ENCODE measurements at regions not wholly inside any gene's neighbourhood (a gene's known extent, or its start where the extent isn't known, plus 50 kb on each side); places are given as distances from the start of the nearest gene placed in this dataset.

DNA sequence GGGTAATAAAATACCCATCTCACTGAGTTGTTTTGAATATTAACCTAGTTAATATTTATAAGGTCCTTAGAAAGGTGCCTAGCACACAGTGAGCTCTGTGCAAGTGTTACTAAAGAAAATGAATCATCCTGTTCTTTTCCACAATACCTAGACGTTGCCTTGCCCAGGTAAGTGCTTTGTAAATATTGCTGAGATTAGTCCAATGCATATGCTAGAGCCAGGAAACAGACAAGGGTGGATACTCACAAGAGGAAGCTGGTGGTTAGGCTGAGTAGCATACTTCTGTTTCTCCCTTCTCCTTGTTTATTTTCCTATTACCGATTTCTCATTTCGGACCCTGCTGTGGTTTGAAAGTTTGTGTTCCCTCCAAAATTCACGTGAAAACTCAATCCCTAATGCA lies 58.1 kb upstream of the BARX2 start:
- H2AFZ ChIP-seq (replicated peaks; ENCODE audit: low read length, poor library complexity): no peak overlapping the region
- no peaks in the 10 kb centered on the region for H3K9me3 ChIP-seq (ENCODE audit: control insufficient read depth, insufficient read depth, low read length)
- H2BK20ac ChIP-seq (ENCODE audit: low read depth, low read length): no peak overlapping the region
- TF ChIP-seq RCOR1 (IDR thresholded peaks at IDR 0.05; ENCODE audit: insufficient replicate concordance, low read length): no peak
- no peak for TF ChIP-seq USF2 (IDR thresholded peaks at IDR 0.05; ENCODE audit: low read depth, low read length)
- TF ChIP-seq RAD21 (IDR thresholded peaks at IDR 0.05; ENCODE audit: low read length): no peak
- TF ChIP-seq CEBPB (IDR thresholded peaks at IDR 0.05; ENCODE audit: low read depth, low read length): no peak
- no peak for TF ChIP-seq CHD1 (IDR thresholded peaks at IDR 0.05; ENCODE audit: low read depth, low read length)
- no peak for TF ChIP-seq BHLHE40 (IDR thresholded peaks at IDR 0.05; ENCODE audit: low read depth, low read length)
- TF ChIP-seq MAZ (IDR thresholded peaks at IDR 0.05; ENCODE audit: borderline replicate concordance, low read depth, low read length): no peak
- no peak for TF ChIP-seq RFX5 (IDR thresholded peaks at IDR 0.05; ENCODE audit: low read depth, low read length)
- no peak for TF ChIP-seq NFE2L2 (IDR thresholded peaks at IDR 0.05; ENCODE audit: low read depth, low read length)
- no peak for TF ChIP-seq POLR2A (IDR thresholded peaks at IDR 0.05; ENCODE audit: low read depth, low read length)
- TF ChIP-seq MAFK (IDR thresholded peaks at IDR 0.05; ENCODE audit: low read depth, low read length): no peak
- TF ChIP-seq, protein P1, sequence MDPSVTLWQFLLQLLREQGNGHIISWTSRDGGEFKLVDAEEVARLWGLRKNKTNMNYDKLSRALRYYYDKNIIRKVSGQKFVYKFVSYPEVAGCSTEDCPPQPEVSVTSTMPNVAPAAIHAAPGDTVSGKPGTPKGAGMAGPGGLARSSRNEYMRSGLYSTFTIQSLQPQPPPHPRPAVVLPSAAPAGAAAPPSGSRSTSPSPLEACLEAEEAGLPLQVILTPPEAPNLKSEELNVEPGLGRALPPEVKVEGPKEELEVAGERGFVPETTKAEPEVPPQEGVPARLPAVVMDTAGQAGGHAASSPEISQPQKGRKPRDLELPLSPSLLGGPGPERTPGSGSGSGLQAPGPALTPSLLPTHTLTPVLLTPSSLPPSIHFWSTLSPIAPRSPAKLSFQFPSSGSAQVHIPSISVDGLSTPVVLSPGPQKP (IDR thresholded peaks at IDR 0.05; ENCODE audit: borderline replicate concordance, low read depth, low read length): no peak
- TF ChIP-seq SMC3 (IDR thresholded peaks at IDR 0.05; ENCODE audit: low read depth, low read length): no peak
- DNase-seq (no peak), ATAC-seq (ENCODE audit: low read depth) (no peak)
- intact Hi-C loops (cut with micrococcal nuclease) (no loop called here), in situ Hi-C loops (cut with MboI; ENCODE audit: low sequenced_read_pairs) (no loop called here), dilution Hi-C loops (cut with HindIII; ENCODE audit: low sequenced_read_pairs, unreplicated experiment) (no loop called here)
- no peak overlapping the region for H2BK5ac ChIP-seq (ENCODE audit: low read depth, low read length, poor library complexity, severe bottlenecking)
- no peak overlapping the region for H4K5ac ChIP-seq (ENCODE audit: low read depth, low read length)
- peaks cover 14% of the 10 kb centered on the region for H3K27me3 ChIP-seq (ENCODE audit: control insufficient read depth, insufficient read depth, low read length)
- no peaks in the 10 kb centered on the region for H3K9me1 ChIP-seq (ENCODE audit: insufficient read depth, low read length)
- H3K4ac ChIP-seq (ENCODE audit: low read depth, low read length): no peak overlapping the region
- H3K27ac ChIP-seq (ENCODE audit: insufficient read depth, low read length): no peak overlapping the region
- no peak overlapping the region for H2BK15ac ChIP-seq (ENCODE audit: low read depth, low read length)
- no peak overlapping the region for H3K4me2 ChIP-seq (ENCODE audit: low read depth, low read length)
- H3K23ac ChIP-seq (ENCODE audit: low read depth, low read length): no peak overlapping the region
- no peak overlapping the region for H2AK9ac ChIP-seq (replicated peaks; ENCODE audit: low read depth, low read length, poor library complexity)
- H3K4me1 ChIP-seq (ENCODE audit: control insufficient read depth, insufficient read depth, low read length): no peaks in the 10 kb centered on the region
- H3K56ac ChIP-seq (ENCODE audit: extremely low read depth, insufficient read depth, low read length): no peak overlapping the region
- no peaks in the 10 kb centered on the region; the same call in 1 of the 2 replicates for H4K20me1 ChIP-seq (ENCODE audit: insufficient read depth, low read length)
- CTCF ChIA-PET: interaction anchor here (0.6 to 1.5 kb wide), 2 partner anchors 14 to 487 kb away, joined by 4 to 6 read pairs; no protein-coding TSS in a partner anchor
- no peak overlapping the region for H4K91ac ChIP-seq (ENCODE audit: insufficient read depth, low read depth, low read length)
- POLR2A ChIA-PET (ENCODE audit: unreplicated experiment): no interaction called here
- whole genome bisulfite sequencing, 2 experiments (ENCODE audit: extremely low coverage in 2 of 2, insufficient read length in 1 of 2): no CpG with 5 or more reads among the region's 4 CpGs
- no peak overlapping the region for H3K14ac ChIP-seq (replicated peaks; ENCODE audit: low read depth, low read length)
- no peaks in the 10 kb centered on the region for H3K36me3 ChIP-seq (ENCODE audit: control insufficient read depth, insufficient read depth, low read length)
- no peaks in the 10 kb centered on the region for H3K79me1 ChIP-seq (ENCODE audit: low read depth in 1 of 2, low read length in 2 of 2)
- H3K4me3 ChIP-seq (ENCODE audit: insufficient read depth, low read depth, low read length): no peak overlapping the region
- no peak overlapping the region for H2BK120ac ChIP-seq (ENCODE audit: low read depth, low read length)
- H3K18ac ChIP-seq (ENCODE audit: low read depth, low read length): no peak overlapping the region
- no TSS peak for BruUV-seq (replicated peaks)
- no peak overlapping the region for H3K9ac ChIP-seq (ENCODE audit: low read depth, low read length)
- H4K8ac ChIP-seq (ENCODE audit: low read depth in 2 of 2, low read length in 2 of 2): no peak overlapping the region
- no peak overlapping the region for H2AK5ac ChIP-seq (ENCODE audit: low read depth, low read length)
